OCI-LY7 (cell line): ENCODE measurements at regions not wholly inside any gene's neighbourhood (a gene's known extent, or its start where the extent isn't known, plus 50 kb on each side); places are given as distances from the start of the nearest gene placed in this dataset.
"Not testable (repeated sequence)": the region's sequence is repeated elsewhere in the genome, so short reads cannot be mapped to it uniquely, and the experiment has no call there.

Source experiments
- BruUV-seq: library from RNA; stranded (reverse); fragments of 400-500 nt; replicated peaks from 2 replicates; lab custom pipeline; 2021; lab: Mats Ljungman, UMichigan
- CTCF ChIA-PET: fragments of 300-600 bp; sonication (Branson Sonifier 250); formaldehyde crosslinking; loops from one replicate; lab custom pipeline; 2022; ENCODE audit warnings: antibody characterized with exemption; ENCODE audit not compliant: unreplicated experiment; lab: Charles Lee
- POLR2A ChIA-PET: fragments of 300-600 bp; sonication (Branson Sonifier 250); formaldehyde crosslinking; loops from one replicate; lab custom pipeline; 2022; ENCODE audit warnings: antibody characterized with exemption; lab: Charles Lee
- DNase-seq: peaks from one replicate; pipeline ENCODE4 v3.0.0-alpha.2; 2015; ENCODE audit warnings: low spot score
- H2AFZ ChIP-seq: fragments of 200-600 bp; sonication (generic), shearing (Covaris generic); 2 replicates; pipeline ENCODE4 v1.6.1; 2014; ENCODE audit warnings: mild to moderate bottlenecking, antibody characterized with exemption, low read length, moderate library complexity
- H3K27ac ChIP-seq: fragments of 200-600 bp; sonication (generic); 2 replicates; pipeline ENCODE4 v1.5.1; 2014; ENCODE audit warnings: mixed run types, low read depth, mild to moderate bottlenecking, moderate library complexity, low read length, inconsistent platforms; ENCODE audit not compliant: poor library complexity, severe bottlenecking
- H3K36me3 ChIP-seq: fragments of 200-600 bp; sonication (generic); 2 replicates; pipeline ENCODE4 v1.6.1; 2014; ENCODE audit warnings: mild to moderate bottlenecking, antibody characterized with exemption, low read length, moderate library complexity, mixed read lengths; ENCODE audit not compliant: insufficient read depth
- H3K4me1 ChIP-seq: fragments of 200-600 bp; sonication (generic); 2 replicates; pipeline ENCODE4 v1.5.1; 2014; ENCODE audit warnings: mild to moderate bottlenecking, low read length; ENCODE audit not compliant: insufficient read depth, poor library complexity, severe bottlenecking
- H3K4me2 ChIP-seq: fragments of 200-600 bp; sonication (generic); 2 replicates; pipeline ENCODE4 v1.6.1; 2014; ENCODE audit warnings: mild to moderate bottlenecking, low read length
- H3K4me3 ChIP-seq: fragments of 200-600 bp; sonication (generic); 2 replicates; pipeline ENCODE4 v1.5.1; 2014; ENCODE audit warnings: mild to moderate bottlenecking, low read depth, low read length; ENCODE audit not compliant: poor library complexity, severe bottlenecking
- H3K79me2 ChIP-seq: fragments of 200-600 bp; sonication (generic); 2 replicates; pipeline ENCODE4 v1.6.1; 2016; ENCODE audit warnings: low read depth, mild to moderate bottlenecking, low read length, moderate library complexity, mixed read lengths; ENCODE audit not compliant: insufficient read depth
- H3K9me2 ChIP-seq: fragments of 200-600 bp; sonication (generic); 2 replicates; pipeline ENCODE4 v1.6.1; 2016; ENCODE audit warnings: mild to moderate bottlenecking, low read length, mixed read lengths; ENCODE audit not compliant: insufficient read depth
- H3K9me3 ChIP-seq: fragments of 200-600 bp; sonication (generic); 2 replicates; pipeline ENCODE4 v1.6.1; 2014; ENCODE audit warnings: mild to moderate bottlenecking, mixed run types, low read length, mixed read lengths
- H4K20me1 ChIP-seq: fragments of 200-600 bp; sonication (generic); 2 replicates; pipeline ENCODE4 v1.6.1; 2014; ENCODE audit warnings: mild to moderate bottlenecking, antibody characterized with exemption, low read length, moderate library complexity, mixed read lengths; ENCODE audit not compliant: insufficient read depth
- EZH2phosphoT487 ChIP-seq: fragments of 200-600 bp; sonication (generic); IDR thresholded peaks from 2 replicates; pipeline ENCODE4 v1.6.1; 2018; ENCODE audit warnings: low read depth, borderline replicate concordance, mild to moderate bottlenecking, mixed run types, antibody characterized with exemption, low read length, moderate library complexity, mixed read lengths
- intact Hi-C: fragments of 100-400 bp; cut with micrococcal nuclease; formaldehyde crosslinking; loops from one replicate; pipeline ENCODE4 v1.10.0; 2022; ENCODE audit not compliant: unreplicated experiment
- TF ChIP-seq, protein P1 (sequence below): fragments of 200-600 bp; sonication (generic); conservative IDR thresholded peaks from 2 replicates; pipeline ENCODE4 v1.5.1; 2014; ENCODE audit warnings: mild to moderate bottlenecking, antibody characterized with exemption, low read length, moderate library complexity, mixed read lengths

DNA sequence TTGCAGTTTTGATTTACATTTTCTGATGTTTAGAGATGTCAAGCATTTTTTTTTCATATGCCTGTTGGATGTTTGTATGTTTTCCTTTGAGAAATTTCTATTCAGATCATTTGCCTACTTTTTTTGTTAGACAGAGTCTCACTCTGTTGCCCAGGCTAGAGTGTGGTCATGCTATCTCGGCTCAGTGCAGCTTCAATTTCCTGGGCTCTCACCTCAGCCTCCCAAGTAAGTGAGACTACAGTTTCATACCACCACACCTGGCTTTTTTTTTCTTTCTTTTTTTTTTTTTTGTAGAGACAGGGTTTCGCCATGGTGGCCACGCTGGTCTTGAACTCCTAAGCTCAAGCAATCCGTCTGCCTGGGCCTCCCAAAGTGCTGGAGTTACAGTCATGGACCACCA lies 291.7 kb downstream of the SLITRK2 start:
- Histone ChIP-seq H4K20me1 (no peaks in the 10 kb centered on the region), H3K27ac (no peak overlapping the region), H3K36me3 (no peaks in the 10 kb centered on the region), H3K9me2 (no peaks in the 10 kb centered on the region), H3K9me3 (no peaks in the 10 kb centered on the region), H2AFZ (no peak overlapping the region), H3K4me2 (no peak overlapping the region), H3K4me1 (no peaks in the 10 kb centered on the region), H3K4me3 (no peak overlapping the region), H3K79me2 (no peaks in the 10 kb centered on the region)
- intact Hi-C loops, result no loop called here
- ChIA-PET CTCF (no interaction called here), POLR2A (no interaction called here)
- no TSS peak for BruUV-seq
- TF ChIP-seq EZH2phosphoT487, result no peak
- TF ChIP-seq, protein P1, sequence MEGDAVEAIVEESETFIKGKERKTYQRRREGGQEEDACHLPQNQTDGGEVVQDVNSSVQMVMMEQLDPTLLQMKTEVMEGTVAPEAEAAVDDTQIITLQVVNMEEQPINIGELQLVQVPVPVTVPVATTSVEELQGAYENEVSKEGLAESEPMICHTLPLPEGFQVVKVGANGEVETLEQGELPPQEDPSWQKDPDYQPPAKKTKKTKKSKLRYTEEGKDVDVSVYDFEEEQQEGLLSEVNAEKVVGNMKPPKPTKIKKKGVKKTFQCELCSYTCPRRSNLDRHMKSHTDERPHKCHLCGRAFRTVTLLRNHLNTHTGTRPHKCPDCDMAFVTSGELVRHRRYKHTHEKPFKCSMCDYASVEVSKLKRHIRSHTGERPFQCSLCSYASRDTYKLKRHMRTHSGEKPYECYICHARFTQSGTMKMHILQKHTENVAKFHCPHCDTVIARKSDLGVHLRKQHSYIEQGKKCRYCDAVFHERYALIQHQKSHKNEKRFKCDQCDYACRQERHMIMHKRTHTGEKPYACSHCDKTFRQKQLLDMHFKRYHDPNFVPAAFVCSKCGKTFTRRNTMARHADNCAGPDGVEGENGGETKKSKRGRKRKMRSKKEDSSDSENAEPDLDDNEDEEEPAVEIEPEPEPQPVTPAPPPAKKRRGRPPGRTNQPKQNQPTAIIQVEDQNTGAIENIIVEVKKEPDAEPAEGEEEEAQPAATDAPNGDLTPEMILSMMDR, result no peak
- no peak for DNase-seq

DNA sequence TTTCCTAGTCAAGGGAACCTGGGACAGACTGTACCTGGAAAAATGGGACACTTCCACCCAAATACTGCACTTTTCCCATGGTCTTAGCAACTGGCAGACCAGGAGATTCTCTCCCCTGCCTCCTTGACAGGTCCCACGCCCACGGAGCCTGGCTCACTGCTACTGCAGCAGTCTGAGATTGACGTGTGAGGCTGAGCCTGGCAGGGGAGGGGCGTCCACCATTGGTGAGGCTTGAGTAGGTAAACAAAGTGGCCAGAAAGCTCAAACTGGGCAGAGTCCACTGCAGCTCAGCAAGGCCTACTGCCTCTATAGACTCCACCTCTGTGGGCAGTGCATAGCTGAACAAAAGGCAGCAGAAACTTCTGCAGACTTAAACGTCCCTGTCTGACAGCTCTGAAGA lies 301.4 kb downstream of the SLITRK2 start:
- H3K4me3 ChIP-seq, BruUV-seq, intact Hi-C loops, H4K20me1 ChIP-seq, H3K27ac ChIP-seq, H3K9me3 ChIP-seq, H3K9me2 ChIP-seq, H2AFZ ChIP-seq, CTCF ChIA-PET, DNase-seq, POLR2A ChIA-PET, H3K4me1 ChIP-seq, H3K36me3 ChIP-seq, H3K79me2 ChIP-seq, H3K4me2 ChIP-seq: not testable (repeated sequence)

GRCh38 chrX:146127617-146128016 lies 310.0 kb downstream of the SLITRK2 start:
- Histone ChIP-seq H3K9me2 (no peaks in the 10 kb centered on the region), H3K4me1 (no peaks in the 10 kb centered on the region), H3K79me2 (no peaks in the 10 kb centered on the region), H3K9me3 (no peaks in the 10 kb centered on the region), H3K36me3 (no peaks in the 10 kb centered on the region), H2AFZ (no peak overlapping the region), H3K27ac (no peak overlapping the region), H3K4me3 (no peak overlapping the region), H4K20me1 (no peaks in the 10 kb centered on the region), H3K4me2 (no peak overlapping the region)
- CTCF ChIA-PET, result no interaction called here
- BruUV-seq, result no TSS peak
- POLR2A ChIA-PET, result no interaction called here
- intact Hi-C loops, result no loop called here
- TF ChIP-seq, protein P1, result no peak
- no peak for TF ChIP-seq EZH2phosphoT487
- DNase-seq, result no peak
